ENCODE measurements at regions not wholly inside any gene's neighbourhood (a gene's known extent, or its start where the extent isn't known, plus 50 kb on each side); places are given as distances from the start of the nearest gene placed in this dataset.
"Not testable (repeated sequence)": the region's sequence is repeated elsewhere in the genome, so short reads cannot be mapped to it uniquely, and the experiment has no call there.

- TF ChIP-seq POLR2A (IDR thresholded peaks at IDR 0.05; ENCODE audit: low read depth, low read length) (no peak), TAF1 (IDR thresholded peaks at IDR 0.05; ENCODE audit: borderline replicate concordance, low read depth, low read length) (no peak), POLR2AphosphoS5 (IDR thresholded peaks at IDR 0.05; ENCODE audit: low read depth, low read length) (no peak)
- FAIRE-seq (no peak), DNase-seq (ENCODE audit: insufficient read length) (no peak)
These were observed 402.1 kb downstream of the EPHA7 start for GRCh38 chr6:93017213-93017612.

- TF ChIP-seq TAF1 (IDR thresholded peaks at IDR 0.05; ENCODE audit: borderline replicate concordance, low read depth, low read length) (no peak), POLR2A (IDR thresholded peaks at IDR 0.05; ENCODE audit: low read depth, low read length) (no peak), POLR2AphosphoS5 (IDR thresholded peaks at IDR 0.05; ENCODE audit: low read depth, low read length) (no peak)
- no peak for FAIRE-seq
- no peak for DNase-seq (ENCODE audit: insufficient read length)
These were observed 406.3 kb downstream of the EPHA7 start for GRCh38 chr6:93013054-93013453.

- TF ChIP-seq POLR2AphosphoS5 (IDR thresholded peaks at IDR 0.05; ENCODE audit: low read depth, low read length) (no peak), TAF1 (IDR thresholded peaks at IDR 0.05; ENCODE audit: borderline replicate concordance, low read depth, low read length) (no peak), POLR2A (IDR thresholded peaks at IDR 0.05; ENCODE audit: low read depth, low read length) (no peak)
- DNase-seq (ENCODE audit: insufficient read length) (no peak), FAIRE-seq (no peak)
These were observed 411.0 kb downstream of the EPHA7 start for GRCh38 chr6:93008375-93008774.

GRCh38 chr6:92989656-92990055 lies 429.7 kb downstream of the EPHA7 start:
- FAIRE-seq (no peak), DNase-seq (ENCODE audit: insufficient read length) (no peak)
- TF ChIP-seq TAF1 (IDR thresholded peaks at IDR 0.05; ENCODE audit: borderline replicate concordance, low read depth, low read length): no peak
- no peak for TF ChIP-seq POLR2A (IDR thresholded peaks at IDR 0.05; ENCODE audit: low read depth, low read length)
- TF ChIP-seq POLR2AphosphoS5 (IDR thresholded peaks at IDR 0.05; ENCODE audit: low read depth, low read length): no peak

- no peak for FAIRE-seq
- no peak for TF ChIP-seq TAF1 (IDR thresholded peaks at IDR 0.05; ENCODE audit: borderline replicate concordance, low read depth, low read length)
- no peak for TF ChIP-seq POLR2AphosphoS5 (IDR thresholded peaks at IDR 0.05; ENCODE audit: low read depth, low read length)
- no peak for TF ChIP-seq POLR2A (IDR thresholded peaks at IDR 0.05; ENCODE audit: low read depth, low read length)
- DNase-seq (ENCODE audit: insufficient read length): no peak
These were observed 440.1 kb downstream of the EPHA7 start for GRCh38 chr6:92979281-92979680.

- TF ChIP-seq TAF1 (IDR thresholded peaks at IDR 0.05; ENCODE audit: borderline replicate concordance, low read depth, low read length) (no peak), POLR2A (IDR thresholded peaks at IDR 0.05; ENCODE audit: low read depth, low read length) (no peak), POLR2AphosphoS5 (IDR thresholded peaks at IDR 0.05; ENCODE audit: low read depth, low read length) (no peak)
- DNase-seq (ENCODE audit: insufficient read length) (no peak), FAIRE-seq (no peak)
These were observed 442.3 kb downstream of the EPHA7 start for GRCh38 chr6:92977018-92977417.

- DNase-seq (ENCODE audit: insufficient read length): no peak
- FAIRE-seq: no peak
- TF ChIP-seq POLR2A (IDR thresholded peaks at IDR 0.05; ENCODE audit: low read depth, low read length) (no peak), POLR2AphosphoS5 (IDR thresholded peaks at IDR 0.05; ENCODE audit: low read depth, low read length) (no peak), TAF1 (IDR thresholded peaks at IDR 0.05; ENCODE audit: borderline replicate concordance, low read depth, low read length) (no peak)
These were observed 452.0 kb downstream of the EPHA7 start for GRCh38 chr6:92967362-92967761.

- DNase-seq (ENCODE audit: insufficient read length): no peak
- no peak for TF ChIP-seq POLR2A (IDR thresholded peaks at IDR 0.05; ENCODE audit: low read depth, low read length)
- no peak for TF ChIP-seq POLR2AphosphoS5 (IDR thresholded peaks at IDR 0.05; ENCODE audit: low read depth, low read length)
- no peak for TF ChIP-seq TAF1 (IDR thresholded peaks at IDR 0.05; ENCODE audit: borderline replicate concordance, low read depth, low read length)
- no peak for FAIRE-seq
These were observed 456.5 kb downstream of the EPHA7 start for GRCh38 chr6:92962846-92963245.

GRCh38 chr6:92952111-92952510 lies 467.2 kb downstream of the EPHA7 start:
- DNase-seq (ENCODE audit: insufficient read length); FAIRE-seq: not testable (repeated sequence)

- TF ChIP-seq POLR2A (IDR thresholded peaks at IDR 0.05; ENCODE audit: low read depth, low read length) (no peak), TAF1 (IDR thresholded peaks at IDR 0.05; ENCODE audit: borderline replicate concordance, low read depth, low read length) (no peak), POLR2AphosphoS5 (IDR thresholded peaks at IDR 0.05; ENCODE audit: low read depth, low read length) (no peak)
- DNase-seq (ENCODE audit: insufficient read length): no peak
- FAIRE-seq: no peak
These were observed 473.6 kb downstream of the EPHA7 start for GRCh38 chr6:92945799-92946198.

- TF ChIP-seq POLR2AphosphoS5 (IDR thresholded peaks at IDR 0.05; ENCODE audit: low read depth, low read length) (no peak), POLR2A (IDR thresholded peaks at IDR 0.05; ENCODE audit: low read depth, low read length) (no peak), TAF1 (IDR thresholded peaks at IDR 0.05; ENCODE audit: borderline replicate concordance, low read depth, low read length) (no peak)
- DNase-seq (ENCODE audit: insufficient read length) (no peak), FAIRE-seq (no peak)
These were observed 475.2 kb downstream of the EPHA7 start for GRCh38 chr6:92944132-92944531.

- TF ChIP-seq POLR2AphosphoS5 (IDR thresholded peaks at IDR 0.05; ENCODE audit: low read depth, low read length): no peak
- no peak for TF ChIP-seq POLR2A (IDR thresholded peaks at IDR 0.05; ENCODE audit: low read depth, low read length)
- FAIRE-seq: no peak
- no peak for DNase-seq (ENCODE audit: insufficient read length)
These were observed 476.8 kb downstream of the EPHA7 start for GRCh38 chr6:92942549-92942948.

- FAIRE-seq (no peak), DNase-seq (ENCODE audit: insufficient read length) (no peak)
- TF ChIP-seq TAF1 (IDR thresholded peaks at IDR 0.05; ENCODE audit: borderline replicate concordance, low read depth, low read length): no peak
- no peak for TF ChIP-seq POLR2A (IDR thresholded peaks at IDR 0.05; ENCODE audit: low read depth, low read length)
- no peak for TF ChIP-seq POLR2AphosphoS5 (IDR thresholded peaks at IDR 0.05; ENCODE audit: low read depth, low read length)
These were observed 484.7 kb downstream of the EPHA7 start for GRCh38 chr6:92934625-92935024.
